H1 (cell line): ENCODE measurements at regions not wholly inside any gene's neighbourhood (a gene's known extent, or its start where the extent isn't known, plus 50 kb on each side); places are given as distances from the start of the nearest gene placed in this dataset.
"Not testable (repeated sequence)": the region's sequence is repeated elsewhere in the genome, so short reads cannot be mapped to it uniquely, and the experiment has no call there.

Source experiments
- CTCF ChIA-PET: fragments of 300-600 bp; sonication (Branson Sonifier 250); formaldehyde crosslinking; loops from one replicate; lab custom pipeline; 2021; ENCODE audit not compliant: partially characterized antibody; lab: Charles Lee
- POLR2A ChIA-PET: fragments of 300-600 bp; sonication (Branson Sonifier 250); formaldehyde crosslinking; loops from one replicate; lab custom pipeline; 2021; ENCODE audit warnings: inconsistent platforms; ENCODE audit not compliant: partially characterized antibody; lab: Charles Lee
- DNase-seq, 2 experiments: peaks; one replicate each; pipeline versions ENCODE4 v3.0.0 to v3.0.0-alpha.2; 2010 to 2022; ENCODE audit warnings: low spot score in 2 of 2, low read depth in 1 of 2, mixed read lengths in 1 of 2
- FAIRE-seq: peaks from 2 replicates; lab custom pipeline; 2011; peaks lifted over from hg19 to GRCh38; lab: Jason Lieb, UNC
- H2AFZ ChIP-seq: 2 replicates; pipeline ENCODE4 v1.8.1; 2012; ENCODE audit warnings: low read length, inconsistent platforms
- H2AK5ac ChIP-seq: 2 replicates; pipeline ENCODE4 v1.6.1; 2013; ENCODE audit warnings: low read depth, low read length
- H2BK120ac ChIP-seq: replicated peaks from 2 replicates; pipeline ENCODE3; 2013; ENCODE audit warnings: low read depth, low read length, inconsistent platforms
- H2BK12ac ChIP-seq: 2 replicates; pipeline ENCODE4 v1.6.1; 2013; ENCODE audit warnings: low read depth, low read length
- H2BK15ac ChIP-seq: 2 replicates; pipeline ENCODE4 v1.6.1; 2013; ENCODE audit warnings: low read length
- H2BK20ac ChIP-seq: 2 replicates; pipeline ENCODE4 v1.6.1; 2013; ENCODE audit warnings: low read length
- H2BK5ac ChIP-seq: 2 replicates; pipeline ENCODE4 v1.6.1; 2013; ENCODE audit warnings: low read depth, low read length
- H3K14ac ChIP-seq: 2 replicates; pipeline ENCODE4 v1.6.1; 2013; ENCODE audit warnings: inconsistent platforms; ENCODE audit not compliant: insufficient read length
- H3K18ac ChIP-seq: 2 replicates; pipeline ENCODE4 v1.6.1; 2013; ENCODE audit warnings: low read length; ENCODE audit errors: extremely low read depth
- H3K23ac ChIP-seq: 2 replicates; pipeline ENCODE4 v1.6.1; 2013; ENCODE audit warnings: inconsistent platforms; ENCODE audit not compliant: insufficient read length
- H3K23me2 ChIP-seq: 2 replicates; pipeline ENCODE4 v1.6.1; 2013; ENCODE audit warnings: low read depth, low read length
- H3K27ac ChIP-seq: 2 replicates; pipeline ENCODE4 v1.6.1; 2011; ENCODE audit warnings: low read depth, low read length, inconsistent platforms
- H3K27me3 ChIP-seq, 4 experiments: replicated peaks in 1 of 4; 1 replicate in 1 of 4; 2 replicates in 3 of 4; pipeline versions ENCODE4 v1.6.1 to v1.8.1; 2011 to 2013; ENCODE audit warnings: low read length in 3 of 4, mild to moderate bottlenecking in 3 of 4, inconsistent platforms in 2 of 4, mixed read lengths in 2 of 4, moderate library complexity in 1 of 4; ENCODE audit not compliant: control insufficient read depth in 3 of 4, insufficient read depth in 3 of 4; ENCODE audit errors: extremely low read depth in 1 of 4
- H3K36me3 ChIP-seq, 4 experiments: 2 replicates each; pipeline versions ENCODE4 v1.6.1 to v1.8.1; 2011 to 2013; ENCODE audit warnings: mild to moderate bottlenecking in 4 of 4, low read length in 3 of 4, moderate library complexity in 2 of 4, control low read depth in 1 of 4, inconsistent platforms in 1 of 4; ENCODE audit not compliant: insufficient read depth in 4 of 4, control insufficient read depth in 2 of 4
- H3K4ac ChIP-seq: replicated peaks from 2 replicates; pipeline ENCODE3; 2013; ENCODE audit warnings: low read length, low read depth, mixed read lengths, inconsistent platforms; ENCODE audit not compliant: insufficient read length
- H3K4me1 ChIP-seq, 4 experiments: replicated peaks in 1 of 4; 1 replicate in 1 of 4; 2 replicates in 3 of 4; pipeline versions ENCODE4 v1.6.1 to v1.8.1; 2011 to 2013; ENCODE audit warnings: low read length in 3 of 4, inconsistent platforms in 2 of 4, mixed read lengths in 1 of 4; ENCODE audit not compliant: insufficient read depth in 4 of 4, control insufficient read depth in 3 of 4
- H3K4me2 ChIP-seq, 2 experiments: 2 replicates each; pipeline versions ENCODE4 v1.6.1 to v1.8.1; 2011 to 2013; ENCODE audit warnings: low read depth in 2 of 2, low read length in 2 of 2, control low read depth in 1 of 2, inconsistent platforms in 1 of 2, mild to moderate bottlenecking in 1 of 2; ENCODE audit not compliant: insufficient read depth in 1 of 2
- H3K4me3 ChIP-seq, 4 experiments: fragments of 200-600, 300-600 bp in 1 of 4; sonication (generic), shearing (Covaris generic), sonication (Bioruptor Twin) in 1 of 4; 2 replicates each; pipeline versions ENCODE4 v1.5.1 to v1.8.1; 2011 to 2016; ENCODE audit warnings: low read length in 4 of 4, low read depth in 3 of 4, control low read depth in 2 of 4, inconsistent platforms in 2 of 4, mild to moderate bottlenecking in 2 of 4, mixed read lengths in 1 of 4, moderate library complexity in 1 of 4; ENCODE audit not compliant: insufficient read depth in 2 of 4; ENCODE audit errors: extremely low read depth in 1 of 4
- H3K56ac ChIP-seq: replicated peaks from 2 replicates; pipeline ENCODE3; 2013; ENCODE audit warnings: low read depth, mild to moderate bottlenecking, mixed read lengths, low read length, inconsistent platforms; ENCODE audit not compliant: insufficient read length
- H3K79me1 ChIP-seq: 2 replicates; pipeline ENCODE4 v1.6.1; 2013; ENCODE audit warnings: low read depth, low read length, control low read depth
- H3K79me2 ChIP-seq, 2 experiments: 2 replicates each; pipeline versions ENCODE4 v1.6.1 to v1.8.1; 2012 to 2013; ENCODE audit warnings: low read length in 2 of 2, mild to moderate bottlenecking in 2 of 2, inconsistent platforms in 1 of 2; ENCODE audit not compliant: insufficient read depth in 2 of 2, control insufficient read depth in 1 of 2
- H3K9ac ChIP-seq, 4 experiments: replicated peaks in 1 of 4; 1 replicate in 1 of 4; 2 replicates in 3 of 4; pipeline versions ENCODE4 v1.6.1 to v1.8.1; 2011 to 2013; ENCODE audit warnings: low read depth in 3 of 4, low read length in 3 of 4, control low read depth in 2 of 4, mild to moderate bottlenecking in 2 of 4, moderate library complexity in 2 of 4, inconsistent platforms in 1 of 4; ENCODE audit errors: extremely low read depth in 1 of 4
- H3K9me3 ChIP-seq, 2 experiments: 2 replicates each; pipeline versions ENCODE4 v1.6.1 to v1.8.1; 2012 to 2013; ENCODE audit warnings: mild to moderate bottlenecking in 2 of 2, moderate library complexity in 2 of 2, control low read depth in 1 of 2, inconsistent platforms in 1 of 2, low read depth in 1 of 2, low read length in 1 of 2, mixed read lengths in 1 of 2; ENCODE audit not compliant: insufficient read depth in 2 of 2
- H4K20me1 ChIP-seq, 2 experiments: replicated peaks in 1 of 2; 2 replicates each; pipeline versions ENCODE3 to v1.8.1; 2011 to 2013; ENCODE audit warnings: inconsistent platforms in 2 of 2, low read length in 2 of 2, mild to moderate bottlenecking in 1 of 2; ENCODE audit not compliant: insufficient read depth in 2 of 2, control insufficient read depth in 1 of 2
- H4K5ac ChIP-seq: 2 replicates; pipeline ENCODE4 v1.6.1; 2013; ENCODE audit warnings: low read length, low read depth, mixed read lengths, inconsistent platforms; ENCODE audit not compliant: insufficient read length
- H4K8ac ChIP-seq: 2 replicates; pipeline ENCODE4 v1.8.0; 2013; ENCODE audit warnings: mild to moderate bottlenecking, moderate library complexity, low read length, inconsistent platforms; ENCODE audit not compliant: insufficient read depth; ENCODE audit errors: extremely low read depth
- H4K91ac ChIP-seq: replicated peaks from 2 replicates; pipeline ENCODE3; 2013; ENCODE audit warnings: low read length, mixed read lengths, inconsistent platforms; ENCODE audit not compliant: insufficient read length
- WGBS, 2 experiments: shearing (Covaris generic) in 1 of 2; methylation state at CpG; one replicate each; pipeline versions ENCODE4 v1.1.6 to v1.1.7; 2013 to 2015; ENCODE audit warnings: low lambda C conversion rate in 2 of 2, mixed read lengths in 2 of 2, inconsistent platforms in 1 of 2, low coverage in 1 of 2, missing lambda C conversion rate in 1 of 2; ENCODE audit not compliant: insufficient replicate concordance in 2 of 2, insufficient coverage in 1 of 2, insufficient read length in 1 of 2; ENCODE audit errors: extremely low coverage in 1 of 2, missing lambda C conversion rate in 1 of 2; 5-methylcytosine and 5-hydroxymethylcytosine counted together

GRCh38 chr13:111672198-111672597 is 351.8 kb downstream of the TEX29 start:
- DNase-seq, H3K27me3 ChIP-seq, H2BK12ac ChIP-seq, H3K4me1 ChIP-seq, H2BK15ac ChIP-seq, POLR2A ChIA-PET, H3K4me3 ChIP-seq, H2AK5ac ChIP-seq, H3K23me2 ChIP-seq, H3K18ac ChIP-seq, H3K9ac ChIP-seq, H2BK20ac ChIP-seq, H3K4me2 ChIP-seq, H4K5ac ChIP-seq, H2BK120ac ChIP-seq, H3K56ac ChIP-seq, H3K79me2 ChIP-seq, FAIRE-seq, H3K36me3 ChIP-seq, H4K20me1 ChIP-seq, H4K91ac ChIP-seq, H2BK5ac ChIP-seq, H3K23ac ChIP-seq, H3K27ac ChIP-seq, H3K4ac ChIP-seq, H3K14ac ChIP-seq, CTCF ChIA-PET, H4K8ac ChIP-seq, H2AFZ ChIP-seq, H3K9me3 ChIP-seq, H3K79me1 ChIP-seq: not testable (repeated sequence)
- WGBS, 2 experiments: 87% methylated on average over 3 of the region's 7 CpGs; no CpG with 5 or more reads in 1 of the 2 experiments

DNA sequence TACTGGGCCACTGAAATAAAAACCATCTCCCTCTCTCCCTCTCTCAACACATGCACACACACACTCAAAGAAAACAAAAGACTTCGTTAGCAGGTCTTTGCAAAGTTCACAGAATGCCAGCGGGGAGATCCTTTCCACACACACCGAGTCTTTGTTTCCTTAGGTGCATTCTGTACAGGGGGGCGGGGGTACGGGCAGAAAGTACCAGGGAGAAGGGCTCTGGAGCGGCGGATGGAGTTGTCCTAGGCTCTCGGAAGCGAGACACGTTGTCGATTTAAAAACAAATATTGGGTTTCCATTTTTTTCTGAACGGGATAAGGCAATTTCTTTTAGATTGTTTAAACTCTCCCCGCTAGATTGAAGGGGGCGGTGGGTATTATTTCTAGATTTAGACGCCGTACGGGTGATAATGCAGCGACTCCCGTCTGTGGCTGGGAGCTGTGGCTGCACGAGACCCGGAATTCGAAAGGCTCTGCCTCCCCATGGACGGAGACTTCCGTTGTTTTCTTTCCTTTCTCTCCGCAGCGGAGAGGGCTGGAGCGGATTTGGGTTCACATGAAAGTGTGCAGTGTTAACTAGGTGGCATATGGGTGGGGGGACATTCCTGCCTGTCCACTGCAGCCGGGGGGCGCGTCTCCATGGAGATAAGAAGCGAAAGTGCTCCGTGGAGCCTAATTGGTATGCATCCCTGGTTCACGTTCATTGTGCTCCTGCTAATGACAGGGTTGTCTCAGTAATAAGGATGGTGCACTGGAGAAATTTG is 357.9 kb downstream of the TEX29 start:
- H3K79me2 ChIP-seq, H2BK12ac ChIP-seq, H3K14ac ChIP-seq, H3K23ac ChIP-seq, H4K91ac ChIP-seq, H3K4me1 ChIP-seq, H2BK5ac ChIP-seq, H3K18ac ChIP-seq, H4K20me1 ChIP-seq, H4K5ac ChIP-seq, FAIRE-seq, H3K56ac ChIP-seq, H3K27ac ChIP-seq, H2AFZ ChIP-seq, H3K79me1 ChIP-seq, POLR2A ChIA-PET, H3K4me2 ChIP-seq, H3K4me3 ChIP-seq, H3K4ac ChIP-seq, H3K23me2 ChIP-seq, H3K27me3 ChIP-seq, H2BK20ac ChIP-seq, H3K9ac ChIP-seq, DNase-seq, H2BK15ac ChIP-seq, H3K36me3 ChIP-seq, H3K9me3 ChIP-seq, H2BK120ac ChIP-seq, H2AK5ac ChIP-seq, H4K8ac ChIP-seq, CTCF ChIA-PET: not testable (repeated sequence)
- WGBS, 2 experiments: no CpG with 5 or more reads among the region's 33 CpGs
